GM18508 (cell line): ENCODE measurements at regions not wholly inside any gene's neighbourhood (a gene's known extent, or its start where the extent isn't known, plus 50 kb on each side); places are given as distances from the start of the nearest gene placed in this dataset.

Experiments
- ATAC-seq: cut with Tn5 transposase; IDR thresholded peaks from one replicate; pipeline ENCODE4 v1.9.1; 2021; ENCODE audit warnings: moderate number of reproducible peaks; ENCODE audit not compliant: insufficient read depth, unreplicated experiment

- ATAC-seq: no peak
Measured at GRCh38 chr13:22144806-22145205, 473.9 kb downstream of the FGF9 start.

GRCh38 chr13:22148187-22148586 is 477.3 kb downstream of the FGF9 start:
- no peak for ATAC-seq

GRCh38 chr13:22152751-22153150 is 481.9 kb downstream of the FGF9 start:
- ATAC-seq: no peak

- ATAC-seq: no peak
Measured at GRCh38 chr13:22154041-22154440, 483.2 kb downstream of the FGF9 start.

GRCh38 chr13:22161871-22162270 is 491.0 kb downstream of the FGF9 start:
- ATAC-seq: peak; percentile 84

GRCh38 chr13:22162889-22163288 is 492.0 kb downstream of the FGF9 start:
- ATAC-seq: peak; percentile 54

GRCh38 chr13:22168437-22169190 is 497.7 kb downstream of the FGF9 start:
- no peak for ATAC-seq

GRCh38 chr13:22169473-22169872 is 498.6 kb downstream of the FGF9 start:
- no peak for ATAC-seq

- ATAC-seq: no peak
Measured at GRCh38 chr13:22173610-22174009, 502.7 kb downstream of the FGF9 start.

GRCh38 chr13:22175241-22175640 is 504.4 kb downstream of the FGF9 start:
- no peak for ATAC-seq

- no peak for ATAC-seq
Measured at GRCh38 chr13:22175815-22176214, 504.9 kb downstream of the FGF9 start.

GRCh38 chr13:22176968-22177520 is 506.2 kb downstream of the FGF9 start:
- no peak for ATAC-seq

GRCh38 chr13:22178878-22179277 is 508.0 kb downstream of the FGF9 start:
- ATAC-seq: no peak

- ATAC-seq: no peak
Measured at GRCh38 chr13:22187329-22187728, 516.5 kb downstream of the FGF9 start.

GRCh38 chr13:22189176-22190048 is 518.5 kb downstream of the FGF9 start:
- no peak for ATAC-seq

- ATAC-seq: no peak
Measured at GRCh38 chr13:22193070-22193469, 522.2 kb downstream of the FGF9 start.

- no peak for ATAC-seq
Measured at GRCh38 chr13:22194106-22194805, 523.4 kb downstream of the FGF9 start.

GRCh38 chr13:22195726-22196125 is 524.9 kb downstream of the FGF9 start:
- ATAC-seq: no peak

- no peak for ATAC-seq
Measured at GRCh38 chr13:22196777-22197176, 525.9 kb downstream of the FGF9 start.

- ATAC-seq: no peak
Measured at GRCh38 chr13:22198001-22198400, 527.1 kb downstream of the FGF9 start.
